Posterior cingulate gyrus (tissue), 11 donors: ENCODE measurements at regions not wholly inside any gene's neighbourhood (a gene's known extent, or its start where the extent isn't known, plus 50 kb on each side); places are given as distances from the start of the nearest gene placed in this dataset.
A peak's percentile ranks its signal among the peaks of the same experiment; 100 is the strongest.

Experiments
- DNase-seq, 10 donors: peaks; one replicate each; pipeline versions ENCODE4 v3.0.0 to v3.0.0-alpha.2; 2020 to 2021; ENCODE audit warnings: mixed read lengths in 3 of 10
- intact Hi-C: fragments of 100-400 bp; cut with DNase I; formaldehyde crosslinking; loops from one replicate; pipeline ENCODE4 v1.15.1; 2023

DNA sequence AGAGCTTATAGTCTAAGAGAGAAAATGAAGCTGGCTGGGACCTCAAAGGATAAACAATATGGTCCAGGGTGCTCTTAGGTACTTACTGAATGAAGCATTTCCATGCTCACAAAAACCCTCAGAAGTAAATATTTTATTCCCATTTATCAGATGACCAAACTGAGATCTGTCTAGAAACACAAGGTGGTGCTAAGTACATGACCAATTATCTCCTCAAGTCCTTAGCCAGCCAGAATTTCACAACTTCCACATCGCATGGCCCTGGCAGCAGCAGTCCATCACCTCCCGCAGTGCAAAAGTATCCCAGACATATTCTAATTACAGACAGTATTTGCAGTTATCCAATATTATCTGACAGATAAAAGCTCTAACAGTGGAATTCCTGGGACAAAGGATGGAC lies 321.7 kb upstream of the PROX1 start:
- intact Hi-C loops: no loop called here
- no peak for DNase-seq

DNA sequence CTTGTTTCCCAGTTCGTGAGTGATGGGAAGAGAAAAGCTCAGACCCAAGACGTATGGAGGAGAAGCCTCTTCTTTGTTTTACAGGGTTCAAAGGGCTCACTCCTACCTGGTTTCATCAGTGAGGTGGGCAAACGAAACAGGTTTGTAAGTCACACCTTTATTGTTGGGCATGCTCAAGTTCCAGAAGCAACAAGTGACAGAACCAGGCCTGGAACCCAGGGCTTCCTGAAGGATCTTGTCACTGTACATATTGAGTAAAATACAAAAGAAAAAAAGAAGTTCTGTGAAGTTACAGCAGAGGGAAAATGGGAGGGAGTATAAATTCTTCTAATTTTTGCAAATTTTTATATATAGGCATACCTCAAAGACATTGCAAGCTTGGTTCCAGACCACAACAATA lies 320.9 kb upstream of the PROX1 start:
- intact Hi-C loops: no loop called here
- DNase-seq: no peak

DNA sequence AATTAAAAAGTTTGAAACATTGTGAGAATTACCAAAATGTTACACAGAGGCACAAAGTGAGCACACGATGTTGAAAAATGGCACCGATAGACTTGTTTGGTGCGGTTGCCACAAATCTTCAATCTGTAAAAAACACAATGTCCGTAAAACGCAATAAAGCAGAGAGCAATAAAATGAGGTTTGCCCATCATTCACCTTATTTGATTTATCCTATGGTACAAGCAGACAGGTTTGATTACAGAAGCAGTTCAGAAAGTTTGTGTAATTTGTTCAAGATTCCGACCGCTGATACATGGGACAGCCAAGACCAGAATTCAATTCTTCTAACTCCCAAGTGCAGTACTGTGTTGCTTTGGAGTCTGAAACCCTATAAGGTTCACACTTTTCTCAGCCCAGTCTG lies 318.3 kb upstream of the PROX1 start:
- DNase-seq: no peak
- intact Hi-C loops: no loop called here

DNA sequence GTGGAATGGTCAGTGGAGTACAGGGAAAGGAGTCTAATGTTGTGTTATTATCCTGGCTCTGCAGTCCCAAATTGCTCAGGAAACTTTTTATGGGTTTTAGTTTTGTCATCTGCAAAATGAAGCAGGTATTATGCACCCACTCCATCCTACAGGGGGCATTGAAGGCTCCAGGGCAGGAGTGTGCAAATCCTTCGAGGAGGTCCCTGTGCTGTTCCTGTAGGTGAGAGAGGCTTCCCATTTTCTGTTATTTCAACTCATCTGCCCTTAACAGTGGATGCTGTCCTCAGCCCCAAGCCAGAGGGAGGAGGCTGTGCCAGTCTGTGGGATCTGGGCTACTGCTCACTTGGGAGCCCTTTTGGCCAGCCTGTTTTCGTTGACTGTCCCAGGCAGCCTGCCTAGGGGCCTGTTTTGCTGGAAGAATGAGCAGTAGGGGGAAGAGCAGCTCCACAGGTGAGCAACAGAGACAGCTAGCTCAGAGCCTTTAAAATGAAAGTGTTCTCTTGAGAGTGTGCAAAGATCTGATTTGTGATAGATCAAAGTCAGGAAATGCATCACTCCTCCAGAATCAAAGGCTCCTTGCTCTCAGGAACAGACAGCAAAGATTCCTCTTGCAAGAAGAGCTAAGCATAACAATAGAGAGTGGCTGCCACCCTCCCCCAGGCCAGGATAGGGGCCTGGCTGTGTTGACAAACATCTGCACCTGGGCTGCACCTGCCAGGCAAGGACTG lies 317.6 kb upstream of the PROX1 start:
- intact Hi-C loops: no loop called here
- DNase-seq: peak in 1 of 10 donors; percentile 15

DNA sequence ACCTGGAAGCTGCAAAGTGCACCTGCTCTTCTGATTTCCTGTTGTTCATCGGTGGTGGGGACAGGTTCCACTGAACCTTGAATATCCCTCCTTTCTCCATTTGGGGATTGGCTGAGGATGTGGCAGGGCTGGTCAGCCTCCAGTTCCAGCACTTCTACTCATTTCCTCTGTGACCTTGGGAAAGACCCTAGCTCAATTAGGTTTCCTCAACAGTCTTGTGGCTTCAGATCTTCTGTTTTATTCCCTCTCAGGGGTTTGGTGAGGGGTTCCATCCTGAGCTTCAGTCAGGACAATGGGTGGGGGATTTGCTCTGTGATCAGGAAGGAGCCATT lies 317.1 kb upstream of the PROX1 start:
- intact Hi-C loops: no loop called here
- no peak for DNase-seq

DNA sequence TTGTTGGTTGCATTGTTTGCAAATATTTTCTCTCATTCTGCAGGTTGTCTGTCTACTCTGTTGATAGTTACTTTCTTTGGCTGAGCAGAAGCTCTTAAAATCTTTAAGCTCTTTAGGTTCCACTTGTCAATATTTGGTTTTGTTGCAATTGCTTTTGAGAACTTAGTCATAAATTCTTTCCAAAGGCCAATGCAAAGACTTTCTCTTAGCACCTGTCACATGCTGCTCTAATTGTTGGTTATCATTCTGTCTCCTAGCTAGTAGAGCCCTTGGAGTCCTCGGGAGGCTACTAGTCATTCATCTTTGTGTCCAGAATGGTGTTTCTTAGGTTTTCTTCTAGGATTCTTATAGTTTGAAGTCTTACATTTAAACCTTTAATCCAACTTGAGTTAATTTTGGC lies 312.7 kb upstream of the PROX1 start:
- intact Hi-C loops: no loop called here

DNA sequence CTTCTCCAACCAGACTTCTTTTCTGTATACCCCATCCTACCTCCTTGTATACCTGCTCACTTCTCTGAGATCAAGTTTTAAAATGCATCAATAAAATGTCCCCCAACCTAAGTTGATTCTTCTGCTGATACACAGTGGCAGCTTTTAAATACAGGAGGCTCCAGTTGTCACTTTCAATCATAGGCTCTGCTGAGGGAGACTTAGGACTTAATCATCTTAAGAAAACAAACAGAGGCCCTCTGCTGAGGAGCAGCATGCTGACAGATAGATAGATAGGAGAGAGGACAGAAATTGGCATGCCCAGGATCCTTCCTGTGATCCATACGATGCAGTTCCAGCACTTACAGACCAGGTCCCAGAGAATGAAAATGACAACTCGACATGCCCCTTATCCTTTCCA lies 311.0 kb upstream of the PROX1 start:
- intact Hi-C loops: no loop called here
- DNase-seq: no peak

More for the DNA sequence above, 312.7 kb upstream of the PROX1 start:
- DNase-seq: no peak

DNA sequence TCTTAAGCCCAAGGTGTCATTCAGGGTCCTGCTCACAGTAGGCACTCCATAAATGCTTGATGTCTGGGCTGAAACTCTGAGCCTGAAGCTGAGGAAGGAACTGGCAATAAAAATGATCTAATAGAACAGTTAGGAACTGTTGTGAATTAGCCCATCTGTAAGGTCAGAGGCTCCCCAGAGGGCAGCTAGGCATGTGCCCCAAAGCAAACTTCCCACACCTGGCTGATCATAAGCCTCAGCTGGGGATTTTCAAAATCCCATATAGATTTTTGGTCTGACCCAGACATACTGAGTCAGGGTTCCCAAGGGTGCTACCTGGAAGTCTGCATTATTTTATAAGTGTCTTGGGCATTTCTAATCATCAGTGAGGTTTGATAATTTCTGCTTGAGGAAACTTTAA lies 309.4 kb upstream of the PROX1 start:
- intact Hi-C loops: no loop called here
- no peak for DNase-seq

DNA sequence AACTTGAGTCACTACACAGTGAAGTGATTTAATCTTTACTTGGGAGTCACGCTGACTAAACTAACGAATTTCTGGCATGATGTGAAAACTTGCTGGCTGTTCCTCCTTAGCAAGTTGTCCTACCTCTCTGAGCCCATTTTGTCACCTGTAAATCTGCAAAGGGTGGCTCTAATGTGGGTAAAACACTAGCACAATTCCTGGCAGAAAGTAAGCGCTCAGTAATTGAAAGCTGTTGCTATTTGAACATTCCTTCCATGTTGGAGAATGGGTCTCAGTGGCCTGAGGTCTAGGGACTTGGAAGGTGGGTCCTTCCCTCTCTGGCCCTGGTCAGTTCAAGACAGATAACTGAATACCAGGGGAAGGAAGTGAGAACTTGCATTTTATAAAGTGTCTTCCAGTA lies 309.0 kb upstream of the PROX1 start:
- no peak for DNase-seq
- intact Hi-C loops: no loop called here

DNA sequence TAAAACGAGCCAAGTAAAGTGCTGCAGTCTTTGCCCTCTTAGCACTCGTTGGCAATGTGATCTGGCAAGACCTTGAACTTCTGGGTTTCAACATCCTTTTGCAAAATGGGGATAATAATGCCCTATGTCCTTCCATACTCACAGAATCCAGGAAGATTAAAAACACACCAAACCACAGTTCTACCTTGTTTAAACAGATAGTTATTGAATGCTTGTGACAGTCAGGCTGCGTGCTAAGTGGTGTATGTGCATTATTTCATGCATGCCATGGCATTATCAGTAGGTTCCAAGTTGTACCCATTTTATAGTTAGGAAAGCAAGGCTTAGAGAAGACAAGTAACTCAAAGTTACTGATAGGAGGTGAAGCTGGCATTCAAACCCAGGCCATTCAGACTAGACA lies 308.6 kb upstream of the PROX1 start:
- no peak for DNase-seq
- intact Hi-C loops: no loop called here

DNA sequence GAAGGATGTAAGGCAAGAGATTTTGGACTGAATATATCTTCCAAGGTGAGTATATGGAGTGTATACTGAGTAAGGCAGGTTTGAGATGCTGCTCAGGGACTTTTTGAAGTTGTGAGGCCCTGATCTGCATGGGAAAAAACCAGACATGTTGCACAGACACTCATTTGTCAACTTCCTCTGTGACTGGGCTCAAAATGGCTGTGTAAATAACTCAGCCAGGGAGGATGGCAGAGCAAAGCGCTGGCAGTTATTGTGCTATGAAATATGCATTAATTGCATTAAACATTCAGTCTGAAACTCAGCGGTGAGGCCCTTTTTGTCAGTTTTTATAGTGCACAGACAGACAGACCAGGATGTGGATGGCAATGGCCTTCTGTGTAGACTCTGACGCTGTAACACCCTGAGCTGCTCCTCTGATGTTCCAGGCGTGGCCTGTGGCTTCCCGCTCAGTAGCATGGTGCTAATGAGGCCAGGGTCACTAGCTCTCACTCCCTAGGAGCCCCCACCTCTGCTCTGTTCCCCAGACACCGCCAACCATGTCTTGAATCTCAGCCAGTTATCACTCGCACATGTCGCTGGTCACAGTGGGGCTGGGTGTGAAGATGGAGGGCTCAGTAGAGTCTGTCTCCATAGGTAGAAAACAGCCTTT lies 307.0 kb upstream of the PROX1 start:
- intact Hi-C loops: no loop called here
- no peak for DNase-seq

DNA sequence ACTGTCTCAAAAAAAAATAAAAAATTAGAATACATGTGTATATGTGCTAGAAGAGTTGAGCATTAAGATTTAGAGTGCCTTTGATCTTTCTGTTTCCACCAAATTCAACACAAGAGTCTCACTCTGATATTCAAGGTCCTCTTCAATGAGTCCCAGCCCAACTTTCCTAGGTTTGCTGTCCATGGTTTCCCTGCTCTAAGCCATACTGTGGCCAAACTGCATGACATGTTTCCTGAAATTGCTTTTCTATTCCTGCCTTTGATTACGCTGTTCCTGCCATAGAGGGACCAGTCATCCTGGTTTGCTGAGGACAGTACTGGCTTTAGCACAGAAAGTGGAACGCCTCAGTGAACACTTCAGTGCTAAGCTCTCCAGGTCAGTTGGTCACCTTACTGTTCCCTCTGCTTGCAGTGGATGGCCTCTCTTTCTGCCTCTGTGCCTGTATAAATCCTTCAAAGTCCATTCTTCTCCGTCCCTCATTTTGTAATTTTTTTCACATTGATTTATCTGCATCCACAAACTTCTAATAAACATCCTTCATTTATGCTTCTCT lies 305.9 kb upstream of the PROX1 start:
- DNase-seq: no peak
- intact Hi-C loops: no loop called here

DNA sequence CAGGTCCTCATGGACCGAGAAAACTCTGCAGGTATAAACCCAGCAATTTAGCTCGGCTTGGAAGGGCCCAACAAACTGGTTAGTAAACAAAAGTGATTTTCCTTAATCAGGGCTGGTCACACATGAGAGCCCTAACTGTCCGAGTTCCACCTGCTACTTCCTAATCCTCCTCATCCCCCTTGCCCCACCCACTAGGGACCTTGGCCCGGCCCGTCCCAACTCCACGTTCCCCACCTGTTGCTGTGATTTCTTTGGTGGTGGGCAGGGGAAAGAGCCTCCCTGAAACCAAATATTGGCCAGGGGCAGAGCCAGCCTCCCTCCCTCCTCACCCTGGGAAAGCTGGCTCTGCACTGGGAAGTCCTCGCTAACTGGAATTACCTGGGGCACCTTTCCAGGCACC lies 304.2 kb upstream of the PROX1 start:
- no peak for DNase-seq
- intact Hi-C loops: no loop called here

DNA sequence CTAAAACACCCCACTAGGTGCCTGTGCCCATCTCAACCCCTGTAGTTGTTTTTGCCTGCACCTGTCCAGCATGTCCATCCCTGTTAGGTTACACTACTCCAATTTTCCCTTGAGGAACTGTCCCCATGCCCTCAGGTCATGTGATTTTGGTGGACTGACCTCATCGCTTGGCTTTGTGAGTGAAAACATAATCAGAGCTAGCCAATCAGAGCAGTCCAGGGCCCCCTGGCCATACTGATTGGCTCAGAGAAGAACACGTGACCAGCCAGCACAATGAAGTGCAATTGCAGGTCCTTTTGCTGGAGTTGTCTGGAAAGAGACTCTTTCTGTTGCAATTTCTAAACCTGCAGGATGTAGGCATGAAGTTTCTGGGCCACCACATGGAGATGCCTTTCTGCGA lies 303.3 kb upstream of the PROX1 start:
- no peak for DNase-seq
- intact Hi-C loops: no loop called here

DNA sequence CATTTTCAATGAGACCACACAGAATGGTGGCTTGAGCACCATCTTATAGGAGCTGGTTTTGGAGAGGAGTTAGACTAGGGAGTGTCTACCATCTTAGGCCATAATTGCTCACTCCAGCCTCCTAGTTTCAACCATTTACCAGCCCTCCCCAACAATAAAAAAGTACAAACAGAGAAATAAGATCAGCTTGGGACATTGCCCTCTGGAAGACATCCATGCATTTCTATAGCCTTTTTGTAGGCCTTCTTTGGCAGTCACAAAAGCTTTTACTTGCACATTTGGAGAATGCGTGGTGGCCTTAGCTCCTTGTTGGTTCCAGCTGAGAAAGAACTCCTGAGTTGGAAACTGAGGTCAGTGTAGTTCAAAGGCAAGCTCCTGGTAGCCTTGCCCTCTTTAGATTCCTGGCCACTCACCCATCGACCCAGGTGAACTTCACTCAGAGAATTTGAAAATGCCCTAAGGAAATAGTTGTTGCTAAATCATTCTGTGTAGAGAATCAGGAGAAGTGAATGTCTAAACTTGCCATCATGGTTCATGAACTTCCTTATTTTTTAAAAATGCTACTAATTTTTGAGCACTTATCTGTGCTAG lies 301.7 kb upstream of the PROX1 start:
- intact Hi-C loops: no loop called here
- no peak for DNase-seq

DNA sequence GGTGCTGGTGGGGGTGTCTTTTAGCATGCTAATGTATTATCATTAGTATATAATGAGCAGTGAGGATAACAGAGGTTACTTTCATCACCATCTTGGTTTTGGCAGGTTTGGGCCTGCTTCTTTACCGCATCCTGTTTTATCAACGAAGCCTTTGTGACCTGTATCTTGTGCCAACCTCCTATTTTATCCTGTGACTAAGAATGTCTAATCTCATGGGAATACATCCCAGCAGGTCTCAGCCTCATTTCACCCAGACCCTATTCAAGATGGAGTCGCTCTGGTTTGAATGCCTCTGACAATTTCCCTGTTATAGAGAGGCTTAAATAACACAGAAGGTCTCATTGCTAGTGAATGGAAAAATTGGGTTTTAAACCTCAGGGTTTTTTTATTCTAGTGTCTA lies 300.8 kb upstream of the PROX1 start:
- intact Hi-C loops: no loop called here

DNA sequence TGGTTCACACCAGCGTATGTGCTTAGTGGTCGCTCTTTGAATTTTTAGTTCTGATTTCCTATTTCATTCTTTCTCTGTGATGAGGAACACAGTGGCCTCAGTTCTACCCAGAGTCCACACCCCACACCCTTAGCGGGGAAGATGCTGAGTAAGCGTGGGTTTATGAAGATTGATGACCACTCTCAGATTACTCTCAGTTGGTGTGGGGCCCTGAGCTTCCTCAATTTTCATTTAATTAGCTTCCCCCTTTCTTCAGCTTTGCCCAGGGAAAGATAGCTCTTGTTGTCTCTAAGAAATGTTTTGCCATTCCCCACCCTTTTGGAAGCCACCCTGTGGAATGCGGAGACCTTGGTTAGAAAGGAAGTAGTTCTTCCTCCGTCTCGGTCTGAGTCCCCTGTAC lies 299.9 kb upstream of the PROX1 start:
- intact Hi-C loops: no loop called here
- no peak for DNase-seq

More for the DNA sequence above, 300.8 kb upstream of the PROX1 start:
- no peak for DNase-seq

DNA sequence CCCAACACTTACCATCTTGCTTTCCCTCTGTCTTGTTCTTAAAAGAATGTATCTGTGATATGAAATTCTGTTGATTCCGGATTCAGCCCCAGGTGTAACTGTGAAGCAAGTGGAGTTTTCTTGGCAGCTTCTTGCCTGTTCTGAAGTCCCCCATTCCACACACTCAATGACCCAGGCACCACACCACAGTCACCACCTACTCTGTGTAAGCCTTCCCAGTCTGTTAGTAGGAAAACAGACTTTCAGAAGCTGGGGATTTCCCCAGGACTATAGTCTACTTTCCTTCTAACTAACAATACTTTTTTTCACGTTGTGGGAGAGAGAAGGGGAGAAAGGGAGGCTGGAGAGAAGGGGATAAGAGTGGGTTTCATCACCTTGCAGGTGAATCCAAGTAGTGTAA lies 299.1 kb upstream of the PROX1 start:
- intact Hi-C loops: no loop called here

DNA sequence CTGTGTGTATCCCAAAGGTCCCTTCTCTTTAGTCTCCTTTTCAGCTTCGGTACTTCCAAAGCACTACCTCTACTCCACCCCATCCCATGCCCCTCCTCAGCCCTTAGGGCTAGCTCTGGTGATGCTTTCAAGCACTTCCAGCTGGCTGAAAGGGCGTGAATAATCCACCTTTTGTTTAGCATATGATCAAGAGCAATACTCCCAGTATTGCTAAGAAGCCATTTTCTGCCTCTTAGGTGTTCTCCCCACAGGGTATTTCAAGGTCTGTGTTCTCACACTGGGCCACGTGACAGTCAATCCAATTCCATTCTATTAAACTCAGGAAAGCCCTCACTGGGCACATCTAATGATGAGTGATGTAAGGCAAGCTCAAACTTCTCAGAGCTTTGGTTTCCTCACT lies 298.5 kb upstream of the PROX1 start:
- DNase-seq: no peak
- intact Hi-C loops: no loop called here

More for the DNA sequence above, 299.1 kb upstream of the PROX1 start:
- DNase-seq: no peak

DNA sequence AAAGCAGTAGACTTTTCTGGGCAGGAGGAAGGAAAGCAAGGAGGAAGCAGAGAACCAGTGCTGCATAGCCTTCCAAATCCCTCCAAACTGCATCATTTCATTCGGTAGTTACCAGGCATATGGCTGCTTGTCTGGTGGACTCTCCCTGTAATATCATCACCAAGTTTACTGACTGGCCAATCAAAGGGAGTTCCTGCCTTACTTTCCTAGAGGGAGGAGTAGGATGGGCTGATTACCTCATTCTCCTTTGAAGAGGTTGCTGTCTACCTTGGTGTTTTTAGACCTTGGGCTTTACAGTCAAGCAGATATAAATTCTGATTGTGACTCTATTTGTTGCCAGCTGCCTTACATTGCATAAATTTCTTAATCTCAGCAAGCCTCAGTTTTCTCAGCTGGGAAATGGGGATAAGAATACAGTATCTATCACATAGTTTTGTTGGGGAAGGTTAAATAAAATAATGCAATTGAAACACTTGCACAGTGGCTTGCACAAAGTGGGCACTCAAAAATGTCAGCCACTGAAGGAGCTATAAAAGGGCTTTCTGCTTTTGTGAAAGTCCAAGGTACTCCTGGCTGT lies 297.3 kb upstream of the PROX1 start:
- intact Hi-C loops: no loop called here
- no peak for DNase-seq

DNA sequence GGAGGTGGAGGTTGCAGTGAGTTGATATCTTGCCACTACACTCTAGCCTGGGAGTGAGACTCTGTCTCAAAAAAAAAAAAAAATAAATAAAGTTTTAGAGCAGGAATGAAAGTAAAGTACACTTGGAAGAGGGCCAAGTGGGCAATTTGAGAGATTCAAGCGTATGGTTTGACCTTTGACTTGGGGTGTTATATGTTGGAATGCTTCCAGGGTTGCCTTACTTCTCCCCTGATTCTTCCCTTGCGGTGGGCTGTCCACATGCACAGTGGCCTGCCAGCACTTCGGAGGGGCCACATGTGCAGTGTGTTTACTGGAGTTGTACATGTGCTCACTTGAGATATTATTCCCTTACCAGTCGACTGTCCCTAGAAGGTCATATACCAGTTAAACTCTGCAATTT lies 295.5 kb upstream of the PROX1 start:
- intact Hi-C loops: no loop called here
- DNase-seq: no peak

DNA sequence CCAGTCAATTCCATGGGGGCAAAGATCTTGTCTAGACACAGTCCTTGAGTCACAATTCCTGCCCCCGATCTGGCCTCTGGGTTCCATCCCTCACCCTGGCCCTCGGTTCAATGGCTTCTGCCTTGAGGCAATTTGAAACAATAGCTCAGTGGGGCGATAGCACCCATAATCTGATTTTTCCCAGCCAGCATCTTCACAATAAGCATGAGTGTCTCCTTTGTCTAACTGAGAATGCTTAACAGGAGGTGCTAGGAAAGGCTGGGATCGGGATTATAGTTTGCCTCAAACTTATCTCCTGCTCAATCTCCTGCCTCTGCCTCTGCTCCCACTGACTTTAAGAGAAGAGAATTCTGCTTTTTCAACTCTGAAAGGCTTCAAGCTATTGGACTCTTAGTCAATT lies 293.9 kb upstream of the PROX1 start:
- no peak for DNase-seq
- intact Hi-C loops: no loop called here
